ENCODE measurements at regions not wholly inside any gene's neighbourhood (a gene's known extent, or its start where the extent isn't known, plus 50 kb on each side); places are given as distances from the start of the nearest gene placed in this dataset.

DNA sequence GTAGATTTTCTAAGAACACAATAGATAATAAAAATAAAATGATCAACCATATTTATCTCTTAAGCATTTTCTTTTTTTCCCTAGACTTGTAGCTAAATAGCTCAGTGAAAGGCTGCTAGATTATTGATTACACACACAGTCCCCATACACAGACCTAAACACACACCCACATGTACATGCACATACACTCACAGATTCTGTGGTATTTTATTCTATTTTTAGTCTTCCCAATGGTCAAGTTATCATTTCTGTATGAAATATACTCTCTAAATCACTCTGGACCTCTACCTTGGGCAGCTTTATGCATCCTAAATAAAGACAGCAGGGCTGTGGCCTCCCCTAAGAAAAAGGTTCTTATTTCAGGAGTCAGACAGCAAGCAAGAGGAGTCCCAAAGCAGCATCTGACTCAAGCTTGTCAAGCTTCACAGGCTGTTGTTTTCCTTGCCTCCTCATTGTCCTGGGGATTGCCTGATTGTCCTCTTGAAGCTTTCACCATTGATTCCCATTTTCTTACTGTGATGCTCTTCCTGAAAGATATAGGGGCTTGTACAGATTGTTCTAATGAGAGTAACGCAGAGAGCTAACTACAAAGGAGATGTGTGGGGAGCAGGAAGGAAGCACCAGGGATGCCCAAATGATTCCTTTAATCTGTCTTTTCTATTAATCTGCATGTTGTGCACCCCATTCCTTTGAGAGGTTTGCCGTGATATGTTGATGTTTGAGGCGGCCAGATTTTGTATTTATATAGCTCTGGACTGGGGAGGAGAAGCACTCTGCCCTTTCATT is 986.5 kb downstream of the PCDH17 start:
- H3K27ac ChIP-seq (replicated peaks): no peak overlapping the region
- H3K27me3 ChIP-seq (ENCODE audit: insufficient read depth, poor library complexity, severe bottlenecking): no peaks in the 10 kb centered on the region
- DNase-seq (ENCODE audit: low read depth in 1 of 2, low spot score in 1 of 2): no peak
- no peak overlapping the region for H3K4me3 ChIP-seq (replicated peaks; ENCODE audit: insufficient read depth, low read length)
- TF ChIP-seq, protein P1, sequence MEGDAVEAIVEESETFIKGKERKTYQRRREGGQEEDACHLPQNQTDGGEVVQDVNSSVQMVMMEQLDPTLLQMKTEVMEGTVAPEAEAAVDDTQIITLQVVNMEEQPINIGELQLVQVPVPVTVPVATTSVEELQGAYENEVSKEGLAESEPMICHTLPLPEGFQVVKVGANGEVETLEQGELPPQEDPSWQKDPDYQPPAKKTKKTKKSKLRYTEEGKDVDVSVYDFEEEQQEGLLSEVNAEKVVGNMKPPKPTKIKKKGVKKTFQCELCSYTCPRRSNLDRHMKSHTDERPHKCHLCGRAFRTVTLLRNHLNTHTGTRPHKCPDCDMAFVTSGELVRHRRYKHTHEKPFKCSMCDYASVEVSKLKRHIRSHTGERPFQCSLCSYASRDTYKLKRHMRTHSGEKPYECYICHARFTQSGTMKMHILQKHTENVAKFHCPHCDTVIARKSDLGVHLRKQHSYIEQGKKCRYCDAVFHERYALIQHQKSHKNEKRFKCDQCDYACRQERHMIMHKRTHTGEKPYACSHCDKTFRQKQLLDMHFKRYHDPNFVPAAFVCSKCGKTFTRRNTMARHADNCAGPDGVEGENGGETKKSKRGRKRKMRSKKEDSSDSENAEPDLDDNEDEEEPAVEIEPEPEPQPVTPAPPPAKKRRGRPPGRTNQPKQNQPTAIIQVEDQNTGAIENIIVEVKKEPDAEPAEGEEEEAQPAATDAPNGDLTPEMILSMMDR (IDR thresholded peaks at IDR 0.05; ENCODE audit: insufficient read depth, low read length): no peak
- TF ChIP-seq GABPA (IDR thresholded peaks at IDR 0.05; ENCODE audit: low read depth) (no peak), SPI1 (IDR thresholded peaks at IDR 0.05; ENCODE audit: borderline replicate concordance, low read depth) (no peak), POLR2AphosphoS5 (IDR thresholded peaks at IDR 0.05; ENCODE audit: low read depth) (no peak)
- TF ChIP-seq, protein P2, sequence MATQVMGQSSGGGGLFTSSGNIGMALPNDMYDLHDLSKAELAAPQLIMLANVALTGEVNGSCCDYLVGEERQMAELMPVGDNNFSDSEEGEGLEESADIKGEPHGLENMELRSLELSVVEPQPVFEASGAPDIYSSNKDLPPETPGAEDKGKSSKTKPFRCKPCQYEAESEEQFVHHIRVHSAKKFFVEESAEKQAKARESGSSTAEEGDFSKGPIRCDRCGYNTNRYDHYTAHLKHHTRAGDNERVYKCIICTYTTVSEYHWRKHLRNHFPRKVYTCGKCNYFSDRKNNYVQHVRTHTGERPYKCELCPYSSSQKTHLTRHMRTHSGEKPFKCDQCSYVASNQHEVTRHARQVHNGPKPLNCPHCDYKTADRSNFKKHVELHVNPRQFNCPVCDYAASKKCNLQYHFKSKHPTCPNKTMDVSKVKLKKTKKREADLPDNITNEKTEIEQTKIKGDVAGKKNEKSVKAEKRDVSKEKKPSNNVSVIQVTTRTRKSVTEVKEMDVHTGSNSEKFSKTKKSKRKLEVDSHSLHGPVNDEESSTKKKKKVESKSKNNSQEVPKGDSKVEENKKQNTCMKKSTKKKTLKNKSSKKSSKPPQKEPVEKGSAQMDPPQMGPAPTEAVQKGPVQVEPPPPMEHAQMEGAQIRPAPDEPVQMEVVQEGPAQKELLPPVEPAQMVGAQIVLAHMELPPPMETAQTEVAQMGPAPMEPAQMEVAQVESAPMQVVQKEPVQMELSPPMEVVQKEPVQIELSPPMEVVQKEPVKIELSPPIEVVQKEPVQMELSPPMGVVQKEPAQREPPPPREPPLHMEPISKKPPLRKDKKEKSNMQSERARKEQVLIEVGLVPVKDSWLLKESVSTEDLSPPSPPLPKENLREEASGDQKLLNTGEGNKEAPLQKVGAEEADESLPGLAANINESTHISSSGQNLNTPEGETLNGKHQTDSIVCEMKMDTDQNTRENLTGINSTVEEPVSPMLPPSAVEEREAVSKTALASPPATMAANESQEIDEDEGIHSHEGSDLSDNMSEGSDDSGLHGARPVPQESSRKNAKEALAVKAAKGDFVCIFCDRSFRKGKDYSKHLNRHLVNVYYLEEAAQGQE (IDR thresholded peaks at IDR 0.05; ENCODE audit: insufficient replicate concordance, low read depth): no peak

DNA sequence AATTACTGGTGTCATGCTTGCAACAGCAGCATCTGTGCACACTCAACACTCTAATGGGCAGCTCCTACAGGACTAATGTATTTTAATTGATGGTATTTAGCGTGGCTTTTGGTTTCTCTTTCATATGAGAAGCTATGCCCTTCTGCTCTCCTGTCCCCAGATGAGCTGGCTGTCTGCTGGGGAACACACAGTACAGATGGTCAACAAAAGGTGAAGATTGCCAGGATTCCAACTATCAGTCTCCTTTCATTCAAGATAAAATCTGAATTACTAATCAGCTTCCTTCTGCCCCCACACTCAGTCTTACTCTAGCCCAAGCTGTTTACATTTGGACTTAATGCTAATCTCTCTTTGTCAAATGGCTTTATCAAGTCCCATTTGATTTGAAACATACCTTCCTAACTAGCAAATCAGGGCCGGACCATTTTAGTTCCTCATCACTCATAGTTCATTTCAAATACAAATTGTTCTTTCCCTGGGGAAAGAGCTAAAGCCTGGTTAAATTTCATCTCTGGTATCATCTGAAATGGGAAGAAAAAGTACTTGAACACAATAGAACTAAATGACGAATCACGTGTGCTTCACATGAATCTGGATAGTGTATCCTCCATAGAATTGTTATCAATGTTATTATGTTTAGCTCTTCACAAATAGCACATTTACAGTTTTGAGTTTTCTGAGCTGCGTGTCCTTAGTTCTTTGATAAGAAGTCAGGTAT is 988.0 kb downstream of the PCDH17 start:
- TF ChIP-seq SPI1 (IDR thresholded peaks at IDR 0.05; ENCODE audit: borderline replicate concordance, low read depth): no peak
- no peak for TF ChIP-seq GABPA (IDR thresholded peaks at IDR 0.05; ENCODE audit: low read depth)
- TF ChIP-seq POLR2AphosphoS5 (IDR thresholded peaks at IDR 0.05; ENCODE audit: low read depth): no peak
- TF ChIP-seq, protein P2 (IDR thresholded peaks at IDR 0.05; ENCODE audit: insufficient replicate concordance, low read depth): no peak
- TF ChIP-seq, protein P1 (IDR thresholded peaks at IDR 0.05; ENCODE audit: insufficient read depth, low read length): no peak
- no peak for DNase-seq (ENCODE audit: low read depth in 1 of 2, low spot score in 1 of 2)
- H3K27ac ChIP-seq (replicated peaks): no peak overlapping the region
- H3K4me3 ChIP-seq (replicated peaks; ENCODE audit: insufficient read depth, low read length): no peak overlapping the region
- H3K27me3 ChIP-seq (ENCODE audit: insufficient read depth, poor library complexity, severe bottlenecking): no peaks in the 10 kb centered on the region

DNA sequence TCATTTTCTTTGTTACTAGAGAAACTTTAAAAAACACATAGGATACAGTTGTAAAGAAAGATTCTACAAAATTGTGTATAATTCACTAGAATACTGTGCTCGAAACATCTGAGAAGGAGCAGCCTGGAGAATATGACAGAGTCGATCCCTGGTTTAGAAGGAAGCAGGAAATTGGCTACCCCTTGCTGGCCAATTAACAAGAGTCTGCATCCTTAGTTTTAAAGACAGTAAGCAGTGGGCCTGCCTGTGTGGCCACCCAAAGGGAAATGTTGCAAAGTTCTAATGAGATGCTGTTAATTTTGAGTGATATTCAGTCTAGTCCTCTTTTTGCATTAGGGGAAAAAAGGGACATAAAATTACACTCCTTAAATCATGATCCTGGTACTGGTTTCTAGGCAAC is 988.6 kb downstream of the PCDH17 start:
- no peak overlapping the region for H3K4me3 ChIP-seq (replicated peaks; ENCODE audit: insufficient read depth, low read length)
- no peaks in the 10 kb centered on the region for H3K27me3 ChIP-seq (ENCODE audit: insufficient read depth, poor library complexity, severe bottlenecking)
- no peak for DNase-seq (ENCODE audit: low read depth in 1 of 2, low spot score in 1 of 2)
- no peak overlapping the region for H3K27ac ChIP-seq (replicated peaks)
- TF ChIP-seq, protein P1 (IDR thresholded peaks at IDR 0.05; ENCODE audit: insufficient read depth, low read length): no peak
- TF ChIP-seq GABPA (IDR thresholded peaks at IDR 0.05; ENCODE audit: low read depth): no peak

All from HL-60 (cell line).